GM12891 (cell line): ENCODE measurements at regions not wholly inside any gene's neighbourhood (a gene's known extent, or its start where the extent isn't known, plus 50 kb on each side); places are given as distances from the start of the nearest gene placed in this dataset.
"Not testable (repeated sequence)": the region's sequence is repeated elsewhere in the genome, so short reads cannot be mapped to it uniquely, and the experiment has no call there.

Experiments
- DNase-seq: peaks from one replicate; pipeline ENCODE4 v3.0.0; 2011; ENCODE audit warnings: low spot score; ENCODE audit not compliant: insufficient read length
- FAIRE-seq: peaks from 2 replicates; lab custom pipeline; 2011; peaks lifted over from hg19 to GRCh38; lab: Jason Lieb, UNC
- PAX5 ChIP-seq: IDR thresholded peaks from 2 replicates; pipeline ENCODE4 v1.6.1; 2011; ENCODE audit warnings: low read length, moderate library complexity, mild to moderate bottlenecking; ENCODE audit not compliant: insufficient read depth, severe bottlenecking
- POLR2A ChIP-seq: IDR thresholded peaks from 2 replicates; pipeline ENCODE4 v1.6.1; 2011; ENCODE audit warnings: low read depth, low read length, control low read depth
- POLR2AphosphoS5 ChIP-seq: IDR thresholded peaks from 2 replicates; pipeline ENCODE4 v1.6.1; 2011; ENCODE audit warnings: low read depth, low read length, control low read depth
- POU2F2 ChIP-seq: IDR thresholded peaks from 2 replicates; pipeline ENCODE4 v1.6.1; 2011; ENCODE audit warnings: low read depth, mild to moderate bottlenecking, control low read depth, low read length, moderate library complexity
- SPI1 ChIP-seq: IDR thresholded peaks from 2 replicates; pipeline ENCODE4 v1.6.1; 2011; ENCODE audit warnings: low read depth, low read length, control low read depth
- TAF1 ChIP-seq: IDR thresholded peaks from 2 replicates; pipeline ENCODE4 v1.6.1; 2011; ENCODE audit warnings: low read depth, low read length, control low read depth

GRCh38 chr9:33687779-33688178 is 107.6 kb upstream of the PRSS3 start:
- TF ChIP-seq POU2F2 (no peak), SPI1 (no peak), POLR2AphosphoS5 (no peak), PAX5 (no peak), POLR2A (no peak), TAF1 (no peak)
- DNase-seq (no peak), FAIRE-seq (no peak)

- FAIRE-seq (peak; percentile 41), DNase-seq (no peak)
- TF ChIP-seq POLR2AphosphoS5 (no peak), SPI1 (peak; percentile 80)
Observed at GRCh38 chr9:33690143-33690933, 105.0 kb upstream of the PRSS3 start.

GRCh38 chr9:33695299-33695698 is 100.1 kb upstream of the PRSS3 start:
- FAIRE-seq: no peak

GRCh38 chr9:33695856-33696255 is 99.5 kb upstream of the PRSS3 start:
- FAIRE-seq: no peak
- TF ChIP-seq SPI1 (no peak), POLR2AphosphoS5 (no peak), TAF1 (no peak), POU2F2 (no peak), POLR2A (no peak), PAX5 (no peak)
- DNase-seq: no peak

More at GRCh38 chr9:33695299-33695698, 100.1 kb upstream of the PRSS3 start:
- no peak for DNase-seq
- TF ChIP-seq TAF1: no peak
- no peak for TF ChIP-seq POLR2AphosphoS5

GRCh38 chr9:33697171-33697570 is 98.2 kb upstream of the PRSS3 start:
- no peak for DNase-seq
- no peak for FAIRE-seq
- TF ChIP-seq POU2F2 (no peak), POLR2A (no peak), POLR2AphosphoS5 (no peak), SPI1 (no peak), PAX5 (no peak), TAF1 (no peak)

GRCh38 chr9:33698267-33698666 is 97.1 kb upstream of the PRSS3 start:
- no peak for FAIRE-seq
- TF ChIP-seq POLR2A: no peak
- no peak for TF ChIP-seq TAF1
- TF ChIP-seq POU2F2: no peak
- TF ChIP-seq POLR2AphosphoS5: no peak
- no peak for TF ChIP-seq SPI1
- no peak for TF ChIP-seq PAX5
- DNase-seq: no peak

- peak; percentile 40 for FAIRE-seq
- TF ChIP-seq SPI1: peak; percentile 27; the same call in 1 of the 2 replicates
- not testable (repeated sequence) for DNase-seq
Observed at GRCh38 chr9:33700940-33701339, 94.4 kb upstream of the PRSS3 start.

- no peak for FAIRE-seq
- no peak for DNase-seq
- no peak for TF ChIP-seq SPI1
- no peak for TF ChIP-seq POLR2A
- TF ChIP-seq PAX5: no peak
- no peak for TF ChIP-seq POU2F2
- TF ChIP-seq POLR2AphosphoS5: no peak
- TF ChIP-seq TAF1: no peak
Observed at GRCh38 chr9:33703430-33704102, 91.8 kb upstream of the PRSS3 start.

GRCh38 chr9:33705440-33705839 is 89.9 kb upstream of the PRSS3 start:
- FAIRE-seq: not testable (repeated sequence)

GRCh38 chr9:33708441-33708840 is 86.9 kb upstream of the PRSS3 start:
- FAIRE-seq (no peak), DNase-seq (no peak)
- no peak for TF ChIP-seq POLR2A

More at GRCh38 chr9:33705440-33705839, 89.9 kb upstream of the PRSS3 start:
- DNase-seq: not testable (repeated sequence)

- no peak for DNase-seq
- TF ChIP-seq SPI1 (no peak), POU2F2 (no peak), POLR2A (no peak), PAX5 (no peak), POLR2AphosphoS5 (no peak), TAF1 (no peak)
- FAIRE-seq: no peak
Observed at GRCh38 chr9:33709269-33709668, 86.1 kb upstream of the PRSS3 start.

GRCh38 chr9:33711418-33711817 is 83.9 kb upstream of the PRSS3 start:
- FAIRE-seq, DNase-seq: not testable (repeated sequence)
